ENCODE measurements at regions not wholly inside any gene's neighbourhood (a gene's known extent, or its start where the extent isn't known, plus 50 kb on each side); places are given as distances from the start of the nearest gene placed in this dataset.

DNA sequence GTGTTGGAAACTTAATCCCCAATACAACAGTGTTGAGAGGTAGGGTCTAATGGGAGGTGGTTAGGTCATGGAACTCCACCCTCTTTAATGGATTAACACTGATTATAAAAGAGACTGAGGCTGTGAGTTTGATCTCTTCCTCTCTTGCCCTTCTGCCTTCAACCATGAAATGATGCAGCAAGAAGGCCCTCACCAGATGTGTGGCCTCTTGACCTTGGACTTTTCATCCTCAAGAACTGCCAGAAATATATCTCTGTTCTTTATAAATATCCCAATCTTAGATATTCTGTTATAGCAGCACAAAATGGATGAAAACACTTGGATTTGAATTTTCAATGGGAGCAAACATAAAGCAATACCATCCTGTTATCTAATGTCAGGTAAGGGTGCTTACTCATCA lies 67.6 kb downstream of the NMUR2 start:
- no peak for DNase-seq

DNA sequence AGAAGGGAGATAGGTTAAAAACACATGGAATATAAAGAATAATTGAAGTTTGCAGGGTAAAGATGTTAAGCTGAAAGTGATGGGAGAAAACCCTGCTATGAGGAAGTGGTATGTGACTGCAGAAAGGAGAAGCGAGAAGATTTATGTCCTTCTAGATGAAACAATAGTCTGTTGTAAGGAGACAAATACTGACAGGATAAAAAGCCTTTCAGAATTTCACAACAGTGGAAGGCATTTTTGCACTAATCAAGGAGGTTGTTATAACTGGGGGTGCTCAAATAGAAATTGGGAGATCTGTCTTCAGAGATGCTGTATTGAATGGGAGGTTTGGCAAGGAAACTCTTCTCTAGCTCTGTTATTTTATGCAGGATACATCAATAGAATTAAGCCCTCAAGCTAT lies 69.6 kb downstream of the NMUR2 start:
- no peak for DNase-seq

- no peak for DNase-seq
Measured at GRCh38 chr5:152332716-152333460, 72.2 kb downstream of the NMUR2 start.

DNA sequence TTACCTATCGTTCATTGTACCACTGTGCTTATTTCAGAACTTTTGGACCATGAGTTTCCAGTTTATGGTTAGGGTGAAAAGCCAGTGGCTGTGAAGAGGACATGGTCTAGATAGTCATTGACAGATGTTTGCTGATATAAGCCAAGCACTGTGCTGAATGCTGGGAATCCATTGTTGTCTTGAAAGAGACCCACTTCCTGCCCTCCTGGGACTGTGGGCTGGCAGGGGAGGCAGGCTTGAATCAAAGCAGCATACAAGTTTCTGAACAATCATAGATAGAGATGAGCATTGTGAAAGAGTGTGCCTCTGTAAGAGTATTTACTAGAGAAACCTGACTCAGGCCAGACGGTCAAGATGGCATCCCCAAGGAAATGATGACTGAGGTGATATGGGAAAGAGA lies 73.4 kb downstream of the NMUR2 start:
- DNase-seq, result no peak

GRCh38 chr5:152331006-152331405 lies 74.1 kb downstream of the NMUR2 start:
- DNase-seq, result no peak

- no peak for DNase-seq
Measured at GRCh38 chr5:152329761-152330283, 75.3 kb downstream of the NMUR2 start.

GRCh38 chr5:152329207-152329606 lies 75.9 kb downstream of the NMUR2 start:
- DNase-seq, result no peak

- DNase-seq, result no peak
Measured at GRCh38 chr5:152315942-152316341, 89.1 kb downstream of the NMUR2 start.

GRCh38 chr5:152314196-152314829 lies 90.8 kb downstream of the NMUR2 start:
- no peak for DNase-seq

- no peak for DNase-seq
Measured at GRCh38 chr5:152309926-152310450, 95.1 kb downstream of the NMUR2 start.

DNA sequence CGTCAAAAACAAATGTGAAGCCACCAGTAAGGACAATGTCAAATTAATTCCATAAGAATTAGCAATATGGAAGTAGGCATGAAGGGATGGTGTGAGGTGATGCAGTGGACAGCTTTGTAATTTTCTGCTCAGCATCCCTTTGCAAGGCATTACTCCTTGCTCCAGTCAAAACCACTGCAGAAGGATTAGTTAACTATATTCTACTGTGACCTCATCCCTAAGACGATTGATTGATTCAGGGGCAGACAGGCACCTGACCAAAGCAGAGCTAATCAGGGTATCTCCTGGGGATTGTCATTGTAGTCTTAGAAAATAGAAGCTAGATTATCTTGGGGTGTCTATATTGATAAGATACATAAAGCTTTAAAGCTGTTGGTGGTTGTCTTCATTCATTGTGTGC lies 98.7 kb downstream of the NMUR2 start:
- no peak for DNase-seq

GRCh38 chr5:152305525-152305924 lies 99.6 kb downstream of the NMUR2 start:
- DNase-seq, result no peak

DNA sequence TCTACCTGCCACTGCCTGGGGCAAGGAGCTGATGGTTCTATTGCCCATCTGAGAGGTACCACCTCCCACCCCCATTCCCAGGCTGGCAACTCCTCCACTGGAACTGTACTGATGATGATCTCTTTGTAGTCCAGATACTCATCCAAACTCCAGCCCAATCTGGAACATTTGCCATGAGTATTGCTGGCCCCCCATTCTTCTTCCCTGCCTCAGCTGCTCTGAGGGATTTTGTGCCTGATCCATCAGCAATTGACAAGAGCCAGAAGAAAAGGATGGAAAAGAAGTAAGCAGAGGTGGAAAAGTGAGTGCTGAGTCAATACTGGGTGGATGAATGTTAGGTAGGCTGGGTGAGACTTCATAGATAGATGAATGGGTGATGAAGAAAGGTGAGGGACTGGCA lies 101.2 kb downstream of the NMUR2 start:
- no peak for DNase-seq

DNA sequence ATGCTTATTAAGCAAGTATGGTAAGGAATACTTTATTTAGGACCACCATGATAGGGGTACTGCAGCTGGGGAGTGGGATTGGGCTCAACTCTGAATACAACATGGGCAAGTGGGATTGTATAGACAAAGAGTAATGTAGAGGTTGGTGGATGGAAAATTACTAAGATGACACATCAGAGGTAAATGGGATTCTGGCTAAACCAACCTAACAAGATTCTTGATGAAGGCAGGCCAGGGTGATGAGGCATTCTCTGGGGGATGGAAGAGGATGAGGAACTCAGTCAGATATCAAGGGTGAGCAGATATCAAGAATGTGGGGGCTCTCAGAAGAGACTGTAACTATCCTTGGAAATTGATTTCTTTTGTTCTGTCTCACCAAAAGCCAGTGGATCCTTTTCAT lies 107.2 kb downstream of the NMUR2 start:
- no peak for DNase-seq

DNA sequence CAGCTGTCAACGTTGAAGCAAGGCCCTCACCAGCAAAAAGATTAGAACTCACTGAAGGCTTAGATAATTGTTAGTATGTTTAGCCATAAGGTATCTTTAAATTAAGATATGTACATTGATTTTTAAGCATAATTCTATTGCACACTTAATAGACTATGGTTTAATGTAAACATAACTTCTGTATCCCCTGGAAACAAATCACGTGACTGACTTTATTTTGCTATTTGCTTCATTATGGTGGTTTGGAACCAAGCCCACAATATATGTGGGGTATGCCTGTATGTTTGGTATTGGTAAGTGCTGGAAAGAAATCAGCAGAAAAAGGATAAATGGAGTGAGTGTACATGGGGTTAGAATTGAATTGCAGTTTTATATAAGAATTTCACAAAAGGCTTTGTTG lies 111.9 kb downstream of the NMUR2 start:
- no peak for DNase-seq

DNA sequence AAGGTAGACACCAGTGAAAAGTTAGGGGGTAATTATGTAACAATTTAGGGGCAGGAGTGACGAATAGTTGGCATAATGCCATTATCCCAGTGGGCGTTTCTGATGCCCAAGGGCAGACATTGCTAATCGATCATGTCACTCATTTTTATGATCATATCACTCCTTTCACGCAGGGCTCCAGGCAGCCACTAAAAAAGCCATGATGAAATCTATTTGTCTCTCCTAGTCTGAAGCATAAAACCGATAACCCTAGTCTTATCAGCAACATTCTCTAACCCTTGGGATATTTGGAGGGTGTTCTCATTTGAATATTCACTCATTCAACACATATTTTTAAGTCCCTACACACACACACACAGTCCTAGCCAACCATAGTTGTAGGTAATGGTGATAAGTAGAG lies 114.9 kb downstream of the NMUR2 start:
- DNase-seq, result no peak

- DNase-seq, result no peak
Measured at GRCh38 chr5:152288917-152289595, 116.0 kb downstream of the NMUR2 start.

DNA sequence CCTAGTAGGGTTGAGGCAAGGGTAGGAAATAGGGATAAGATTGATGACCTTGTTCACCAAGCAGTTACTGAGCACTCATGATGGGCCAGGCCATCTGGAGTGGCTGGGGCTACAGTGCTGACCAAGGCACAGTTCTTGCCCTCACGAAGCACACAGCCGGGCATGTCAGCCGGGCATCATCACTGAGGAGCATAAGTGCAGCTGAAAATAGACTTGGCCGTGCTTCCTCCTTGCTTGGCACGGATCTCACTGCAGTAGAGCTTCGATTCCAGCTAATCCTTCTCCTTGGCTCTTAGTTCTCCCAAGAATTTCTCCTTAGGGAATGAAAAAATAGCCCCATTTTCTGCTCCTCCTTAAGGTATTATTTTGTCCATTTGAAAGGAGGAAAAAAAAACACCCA lies 116.6 kb downstream of the NMUR2 start:
- DNase-seq, result no peak

- DNase-seq, result no peak
Measured at GRCh38 chr5:152285764-152286163, 119.3 kb downstream of the NMUR2 start.

DNA sequence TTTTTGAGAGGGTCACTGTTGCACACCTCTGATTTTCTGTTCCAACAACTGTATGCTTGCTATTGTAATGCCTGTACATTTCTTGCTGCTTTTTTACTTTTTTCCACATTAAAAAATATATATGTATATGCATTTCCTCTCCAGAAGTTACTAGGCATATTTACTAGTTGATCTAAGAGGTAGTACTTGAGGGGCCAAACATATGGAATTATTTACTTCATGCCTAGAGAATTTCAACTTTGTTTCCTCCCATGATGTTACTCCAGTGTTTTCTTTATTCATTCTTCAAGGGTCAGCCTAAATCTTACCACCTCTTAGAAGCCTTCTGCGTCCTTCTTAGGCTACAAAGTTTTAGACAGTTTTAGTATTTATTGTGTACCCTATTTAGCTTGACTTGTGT lies 122.7 kb downstream of the NMUR2 start:
- DNase-seq, result no peak

GRCh38 chr5:152277936-152278335 lies 127.1 kb downstream of the NMUR2 start:
- no peak for DNase-seq

DNA sequence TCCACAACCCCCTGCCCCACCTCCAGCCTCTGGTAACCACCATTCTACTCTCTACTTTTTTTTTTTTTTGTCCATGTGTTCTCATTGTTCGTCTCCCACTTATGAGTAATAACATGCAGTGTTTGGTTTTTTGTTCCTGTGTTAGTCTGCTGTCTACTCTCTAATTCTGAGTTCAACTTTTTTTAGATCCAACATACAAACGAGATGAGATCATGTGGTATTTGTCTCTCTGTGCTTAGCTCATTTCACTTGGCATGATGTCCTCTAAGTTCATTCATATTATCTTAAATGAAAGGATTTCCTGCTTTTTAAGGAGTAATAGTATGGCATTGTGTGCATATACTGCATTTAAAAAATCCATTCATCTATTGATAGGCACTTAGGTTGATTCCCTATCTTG lies 130.9 kb downstream of the NMUR2 start:
- no peak for DNase-seq

GRCh38 chr5:152271420-152271819 lies 133.7 kb downstream of the NMUR2 start:
- DNase-seq, result no peak

DNA sequence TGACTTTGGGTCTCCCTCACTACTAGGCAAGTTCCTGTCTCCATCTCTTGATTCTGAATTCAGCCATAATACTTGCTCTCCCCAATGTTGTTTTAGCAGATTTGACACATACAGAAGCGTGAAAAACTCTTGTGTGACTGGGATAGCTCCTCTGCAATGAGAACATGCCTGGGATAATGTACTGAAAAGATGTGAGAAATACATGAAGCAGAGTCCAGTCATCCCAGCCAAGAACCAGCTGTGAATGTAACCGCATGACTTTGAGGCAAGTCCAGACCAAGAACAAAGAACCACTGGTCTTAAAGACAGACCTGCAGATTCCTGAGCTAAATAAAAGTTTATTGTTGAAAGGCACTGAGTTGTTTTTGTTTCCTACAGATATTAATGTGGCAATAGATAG lies 135.0 kb downstream of the NMUR2 start:
- no peak for DNase-seq

Data from activated CD4-positive, alpha-beta T cell treated with anti-CD3 and anti-CD28 coated beads, Interleukin-2, amount 50 U/mL, for 1 hour (primary cell).